ENCODE measurements at regions not wholly inside any gene's neighbourhood (a gene's known extent, or its start where the extent isn't known, plus 50 kb on each side); places are given as distances from the start of the nearest gene placed in this dataset.

DNA sequence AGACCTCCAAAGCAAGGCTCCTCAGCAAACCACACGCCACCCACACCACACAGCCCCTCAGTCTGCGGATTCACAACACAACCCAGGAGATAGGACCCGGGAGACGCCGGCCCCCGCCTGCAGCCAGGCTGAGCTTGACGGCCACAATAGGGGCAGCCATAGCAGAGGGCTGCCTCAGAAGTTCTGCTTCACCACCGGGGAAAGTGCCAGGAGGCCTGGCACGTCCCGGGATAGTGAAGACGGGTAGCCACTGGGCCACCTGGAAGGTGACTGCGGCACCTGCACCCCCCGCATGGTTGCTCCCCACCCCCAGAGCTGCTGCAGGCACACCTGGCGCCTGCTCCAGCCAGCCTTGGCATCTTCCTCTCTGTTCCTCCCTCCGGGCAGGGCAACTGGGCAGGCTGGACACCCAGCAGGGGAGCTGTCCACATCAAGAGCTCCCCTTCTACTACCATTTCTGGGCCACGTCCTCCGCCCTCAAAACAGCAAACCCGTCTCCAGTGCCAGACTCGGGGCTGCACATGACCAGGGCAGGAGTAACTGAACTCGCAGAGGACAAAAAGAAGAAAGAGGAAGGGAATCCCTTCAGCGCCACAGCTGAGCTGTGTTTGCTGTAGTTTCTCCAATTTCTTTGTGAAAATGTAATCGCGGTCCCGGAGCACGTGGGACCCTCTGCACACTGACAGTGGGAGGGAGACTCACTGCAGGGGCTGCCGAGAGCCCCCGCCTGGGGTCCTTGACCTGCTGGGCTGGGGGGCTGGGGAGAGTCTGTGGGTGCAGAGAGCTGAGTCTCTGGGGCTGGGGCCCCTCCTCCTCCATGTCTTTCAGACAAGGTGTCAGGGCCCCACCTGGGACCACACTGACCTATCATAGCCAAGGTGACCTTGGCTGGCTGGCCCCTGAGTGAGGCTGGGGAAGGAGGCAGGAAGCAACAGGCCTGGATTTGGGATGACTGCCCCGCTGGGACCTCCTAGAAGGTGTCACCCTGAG is 74.2 kb upstream of the C14orf180 start:
- DNase-seq, result no peak

DNA sequence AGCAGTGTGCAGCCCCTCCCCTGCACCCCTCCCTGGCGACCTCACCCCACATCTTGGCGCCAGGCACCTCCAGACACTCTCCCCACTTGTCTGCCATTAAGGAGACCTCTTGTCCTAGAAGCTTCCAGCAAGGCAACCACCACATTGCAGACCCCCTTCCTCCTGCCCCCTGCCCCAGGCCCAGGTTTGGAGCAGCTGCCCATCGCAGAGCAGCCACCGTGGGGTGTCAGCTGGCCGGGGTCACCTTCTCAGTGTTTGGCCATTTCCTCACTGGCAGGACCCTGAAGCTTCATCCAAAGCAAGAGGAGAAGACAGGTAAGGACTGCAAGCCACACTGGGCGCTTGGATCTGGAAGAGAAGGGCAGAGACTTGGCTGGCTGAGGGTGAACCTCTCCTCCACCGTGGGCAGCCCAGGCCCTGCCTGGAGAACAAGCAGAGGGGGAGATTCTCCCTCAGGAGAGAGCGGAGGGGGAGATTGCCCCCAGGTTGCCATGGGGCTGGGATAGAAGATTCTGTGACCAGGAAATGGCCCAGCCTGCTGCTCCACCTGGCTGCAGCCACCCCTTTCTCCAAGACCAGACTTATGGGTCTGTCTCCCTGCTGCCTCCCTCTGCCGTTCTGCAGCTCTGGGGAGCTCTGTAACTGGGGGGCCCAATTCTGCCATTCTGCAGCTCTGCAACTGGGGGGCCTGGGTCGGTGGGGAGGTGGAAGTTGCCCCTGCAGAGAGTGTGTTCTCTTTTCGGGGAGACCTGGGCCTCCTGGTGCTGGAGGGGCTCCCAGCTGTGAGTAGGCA is 72.9 kb upstream of the C14orf180 start:
- no peak for DNase-seq

DNA sequence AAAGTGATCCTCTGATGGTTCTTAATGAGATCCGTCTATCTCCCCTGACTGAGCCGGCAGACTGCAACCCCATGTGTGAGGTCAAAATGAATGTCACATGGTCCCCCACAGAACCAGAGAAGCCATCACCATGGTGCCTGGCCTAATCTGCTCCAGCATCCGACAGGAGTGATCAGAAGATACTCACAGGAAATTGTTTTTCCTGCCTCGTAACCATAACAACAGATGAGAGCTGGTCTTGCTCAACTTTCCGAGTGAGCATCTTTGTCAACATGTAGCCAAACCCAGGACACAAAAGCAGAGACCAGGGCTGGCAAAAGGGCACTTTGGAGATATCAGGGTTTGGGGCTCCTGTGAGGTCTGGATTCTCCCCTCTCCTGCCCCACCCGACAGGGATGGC is 72.1 kb upstream of the C14orf180 start:
- no peak for DNase-seq

DNA sequence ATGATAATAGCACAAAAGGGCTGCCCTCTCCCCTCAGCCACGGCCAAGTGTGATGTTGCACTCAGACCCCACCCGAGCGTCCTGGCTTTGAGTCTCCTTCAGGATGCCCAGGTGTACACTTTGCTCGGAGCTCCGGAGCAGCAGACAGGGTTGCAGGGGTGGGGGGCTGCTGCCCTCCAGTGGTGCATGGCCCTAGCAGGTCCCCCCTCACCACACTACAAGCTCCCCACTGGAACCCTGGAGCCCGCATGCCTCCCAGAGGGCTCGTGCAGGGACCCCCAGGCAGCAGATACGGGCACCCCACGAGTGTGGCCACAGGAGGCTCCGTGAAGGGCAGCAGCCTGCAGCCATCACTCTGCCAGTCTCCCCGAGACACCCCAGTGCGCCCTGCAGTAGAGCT is 69.9 kb upstream of the C14orf180 start:
- no peak for DNase-seq

DNA sequence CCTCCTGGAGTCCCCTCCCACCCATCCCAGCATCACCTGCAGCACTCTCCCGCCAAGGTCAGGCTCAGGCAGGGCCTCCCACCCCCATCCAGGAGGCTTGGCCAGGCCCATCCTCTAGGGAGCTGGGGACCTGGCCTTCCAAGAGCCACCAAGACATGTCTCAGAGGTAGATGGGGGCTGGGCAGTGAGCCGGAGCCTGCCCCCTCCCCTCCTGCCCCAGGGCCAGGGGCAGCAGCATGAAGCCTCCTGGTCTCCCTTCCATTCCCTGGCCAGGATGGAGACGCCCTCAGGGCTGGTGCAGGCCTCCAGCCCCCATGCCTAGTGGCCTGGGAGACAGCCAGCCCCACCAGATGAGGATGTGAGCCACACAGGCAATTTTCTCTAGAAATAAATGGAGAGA is 69.3 kb upstream of the C14orf180 start:
- no peak for DNase-seq

DNA sequence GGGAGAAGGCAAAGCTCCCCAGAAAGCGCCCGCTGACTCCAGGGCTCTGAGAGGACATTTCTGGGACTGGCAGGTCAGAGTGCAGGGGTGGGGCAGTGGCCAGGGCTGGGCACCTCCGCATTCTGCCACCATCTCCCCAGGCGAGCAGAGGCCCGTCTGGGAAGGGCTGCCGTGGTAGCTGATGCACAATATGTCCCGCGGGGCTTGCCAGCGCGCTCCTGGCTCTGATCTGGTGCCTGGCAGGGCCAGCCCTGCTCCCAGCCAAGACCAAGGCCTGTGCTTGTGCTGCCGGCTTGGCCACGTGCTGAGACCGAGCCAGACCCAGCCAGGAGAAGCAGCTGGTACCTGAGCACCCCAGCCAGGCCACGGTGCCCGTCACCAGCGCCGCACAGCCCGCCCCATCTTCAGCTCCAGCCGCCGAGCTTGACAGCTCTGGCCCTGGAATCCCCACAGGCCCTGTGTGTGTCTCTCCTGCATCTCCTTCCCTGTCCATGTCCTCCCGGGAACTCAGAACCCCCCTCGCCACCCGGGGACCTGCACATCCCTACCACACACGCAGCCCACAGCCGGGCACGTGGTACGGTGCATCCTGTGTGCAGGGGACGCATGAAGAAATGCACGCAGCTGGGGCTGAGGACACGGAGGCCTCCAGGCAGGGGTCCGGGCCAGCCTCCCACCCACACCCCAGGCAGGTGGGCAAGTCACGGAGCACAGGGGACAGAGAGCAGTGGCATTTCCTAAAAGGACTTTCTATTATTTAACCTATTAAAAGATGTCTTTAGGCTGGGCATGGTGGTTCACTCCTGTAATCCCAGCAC is 68.6 kb upstream of the C14orf180 start:
- DNase-seq, result no peak

DNA sequence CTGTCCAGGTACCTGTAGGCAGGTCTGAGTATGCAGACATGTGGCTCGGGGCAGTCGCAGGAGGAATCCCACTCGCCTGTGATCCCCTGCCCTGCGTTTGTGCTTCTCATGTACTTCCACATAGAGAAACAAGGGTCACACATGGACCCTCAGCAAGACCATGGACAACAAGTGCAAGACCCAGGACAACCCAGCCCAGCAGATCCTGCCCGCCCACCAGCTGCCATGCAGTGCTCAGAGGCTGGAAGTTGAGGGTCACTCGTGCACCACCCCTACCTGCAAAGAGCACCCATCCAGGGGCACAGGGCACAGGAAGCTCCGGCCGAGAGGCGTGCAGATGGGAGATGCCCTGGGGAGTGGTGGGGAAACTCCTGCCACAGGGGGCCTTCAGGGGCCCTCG is 67.5 kb upstream of the C14orf180 start:
- no peak for DNase-seq

DNA sequence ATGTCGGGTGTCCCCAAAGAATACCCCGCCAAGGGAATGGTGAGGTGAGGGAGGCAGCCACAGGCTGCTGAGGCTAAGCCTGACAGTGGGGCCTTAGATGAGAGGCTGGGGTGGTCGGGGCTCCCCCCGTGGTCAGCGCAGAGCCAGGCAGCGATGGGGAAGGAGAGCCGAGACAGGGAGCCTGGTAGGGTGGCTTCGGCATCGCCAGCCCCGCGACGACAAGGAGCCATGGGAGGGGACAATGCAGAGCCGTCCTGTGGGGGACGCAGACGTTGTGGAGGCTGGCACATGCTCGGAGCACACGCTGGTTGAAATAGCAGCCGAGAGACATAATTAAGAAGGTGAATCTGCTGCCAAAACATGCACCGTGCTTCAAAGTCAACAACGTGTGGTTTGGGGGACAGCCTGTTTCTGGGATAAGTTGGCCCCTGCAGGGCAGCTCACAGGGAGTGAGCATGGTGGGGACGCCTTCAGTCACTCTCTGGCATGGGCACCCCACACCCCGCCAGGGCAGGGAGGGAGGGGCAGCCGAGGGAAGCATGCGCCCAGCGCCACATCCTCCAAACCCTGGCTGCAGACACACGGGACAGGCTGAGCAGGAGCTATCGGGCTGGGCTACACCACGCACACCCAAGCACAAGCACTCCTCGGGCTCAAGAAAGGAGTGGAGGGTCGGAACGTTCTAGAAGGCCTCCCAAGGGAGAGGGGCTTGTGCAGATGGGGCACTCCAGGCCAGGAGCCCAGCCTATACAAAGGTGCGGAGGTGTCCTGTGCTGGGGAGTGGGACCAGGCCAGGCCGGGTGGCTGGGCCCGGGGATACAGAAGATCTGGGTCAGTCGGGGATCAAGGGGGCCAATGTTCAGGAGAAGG is 66.6 kb upstream of the C14orf180 start:
- DNase-seq, result no peak

DNA sequence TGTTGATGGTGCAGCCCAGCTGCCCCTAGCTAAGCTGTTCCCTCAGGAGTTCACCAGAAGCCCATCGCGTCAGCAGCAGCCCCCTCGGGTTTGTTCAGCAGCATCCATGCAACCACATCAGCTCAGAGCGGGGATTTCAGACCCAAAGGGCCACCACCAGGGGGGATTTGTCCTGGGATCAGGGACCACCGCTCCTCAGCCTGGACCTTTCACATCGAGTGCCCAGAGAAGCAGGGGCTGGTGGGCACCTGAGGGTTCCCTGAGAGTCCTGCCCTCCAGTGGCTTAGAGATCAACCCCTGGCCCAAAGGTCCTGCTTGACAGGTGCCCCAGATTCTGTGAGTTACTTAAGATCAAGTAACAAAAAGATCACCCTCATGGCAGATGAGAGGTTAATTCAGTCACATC is 65.9 kb upstream of the C14orf180 start:
- DNase-seq, result no peak

DNA sequence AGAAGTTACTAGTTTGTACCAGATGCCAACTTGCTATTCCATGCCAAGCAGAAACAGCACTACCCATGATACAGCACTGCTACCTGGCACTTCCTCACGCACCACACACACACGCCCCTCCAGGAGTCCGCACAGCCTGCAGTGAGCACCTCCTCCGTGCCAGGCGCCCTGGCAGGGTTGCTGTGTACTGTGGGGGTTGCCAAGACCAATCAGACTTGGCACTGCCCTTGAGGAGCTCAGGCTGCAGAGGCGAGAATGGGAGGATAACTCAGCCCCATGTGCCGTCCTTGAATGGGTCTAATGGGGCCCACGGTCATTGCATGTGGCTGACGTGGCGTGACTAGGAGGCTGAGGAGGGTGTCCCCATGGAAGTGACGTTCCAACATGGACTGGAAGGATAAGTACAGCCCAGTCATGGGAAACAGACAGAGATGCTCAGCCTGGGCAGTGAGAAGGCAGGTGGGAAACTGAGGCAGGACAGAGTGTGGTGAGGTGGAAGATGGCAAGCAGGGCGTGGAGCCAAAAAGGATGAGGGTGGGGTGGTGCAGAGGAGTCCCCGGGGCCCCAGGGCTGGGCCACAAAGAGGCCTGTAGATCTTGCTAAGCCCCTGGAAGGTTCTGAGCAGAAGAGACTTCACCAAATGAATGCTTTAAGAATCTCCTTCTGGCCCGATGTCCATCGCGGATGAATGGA is 65.3 kb upstream of the C14orf180 start:
- DNase-seq, result no peak

DNA sequence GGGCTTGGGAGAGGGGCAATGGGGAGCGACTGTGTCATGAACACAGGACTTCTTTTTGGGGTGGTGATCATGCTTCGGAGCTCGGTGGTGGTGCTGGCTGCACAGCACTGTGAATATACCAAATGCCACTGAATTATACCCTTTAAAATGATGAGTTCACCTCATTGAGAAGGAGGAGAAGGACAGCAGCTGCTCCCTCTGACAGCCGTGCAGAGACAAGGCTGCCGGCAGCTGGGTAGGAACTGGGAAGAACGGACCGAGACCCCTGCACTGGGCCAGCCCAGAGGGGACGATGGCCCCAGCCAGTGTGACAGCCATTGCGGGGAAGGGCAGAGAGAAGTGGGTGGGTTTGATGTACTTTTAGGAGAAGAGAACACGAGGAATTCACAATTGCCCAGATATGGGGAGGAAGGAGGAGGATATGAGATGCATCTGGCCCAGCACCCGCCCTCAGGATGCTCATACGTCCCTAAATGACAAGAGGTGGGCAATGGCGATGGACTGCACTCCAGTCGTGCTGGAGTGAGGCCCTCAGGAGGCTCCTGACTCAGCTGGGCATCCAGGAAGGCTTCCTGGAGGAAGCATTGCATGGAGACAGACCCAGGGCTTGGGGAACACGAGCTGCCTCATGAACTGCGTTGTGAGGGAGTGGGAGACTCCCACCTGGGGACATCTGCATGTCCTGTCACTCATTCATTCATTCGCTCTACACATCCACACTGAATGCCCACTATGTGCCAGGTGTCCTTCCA is 64.3 kb upstream of the C14orf180 start:
- no peak for DNase-seq

DNA sequence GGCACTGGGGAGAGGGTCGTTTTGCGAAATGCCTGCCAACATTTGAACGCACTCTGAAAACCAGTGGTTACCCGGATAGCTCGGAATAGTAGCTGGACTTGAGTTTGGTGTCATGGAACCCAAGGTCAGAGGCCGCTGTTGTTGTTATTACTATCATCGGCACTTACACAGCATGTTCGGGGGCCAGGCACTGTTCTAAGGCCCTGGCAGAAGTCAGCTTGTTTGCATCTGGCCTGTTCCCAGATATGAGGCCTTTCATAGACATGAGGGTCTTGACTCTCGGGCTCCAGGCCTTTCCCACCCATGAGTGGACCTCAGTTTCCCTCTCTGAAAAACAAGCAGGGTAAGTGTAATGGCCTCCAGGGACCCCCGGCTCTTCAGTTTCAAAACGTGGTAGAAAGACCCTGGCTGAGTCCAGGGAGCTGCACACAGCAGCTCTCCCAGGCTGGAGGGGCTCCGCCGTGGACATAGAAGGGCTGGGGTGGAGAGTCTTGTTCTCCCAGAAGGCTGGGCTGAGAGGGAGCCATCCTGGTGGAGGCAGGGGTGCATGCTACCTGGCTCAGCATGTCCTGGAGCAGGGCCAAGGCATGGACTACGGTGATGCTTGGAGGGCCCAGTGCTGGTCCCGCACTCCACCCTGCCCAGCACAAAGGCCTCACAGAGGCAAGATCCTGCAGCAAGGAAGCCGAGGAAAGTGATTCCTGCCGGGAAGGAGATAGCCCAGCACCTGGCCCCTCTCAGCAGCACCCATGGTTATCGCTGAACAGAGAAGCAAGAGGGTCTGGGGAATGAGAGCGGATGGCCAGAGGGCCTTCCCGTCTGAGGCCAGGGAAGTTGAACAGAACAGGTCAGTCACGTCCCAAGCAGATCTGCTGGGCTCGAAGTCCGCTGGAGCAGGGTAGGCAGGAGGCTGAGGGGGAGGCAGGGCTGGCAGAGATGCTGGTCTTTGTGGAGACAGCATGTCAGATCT is 63.5 kb upstream of the C14orf180 start:
- no peak for DNase-seq

DNA sequence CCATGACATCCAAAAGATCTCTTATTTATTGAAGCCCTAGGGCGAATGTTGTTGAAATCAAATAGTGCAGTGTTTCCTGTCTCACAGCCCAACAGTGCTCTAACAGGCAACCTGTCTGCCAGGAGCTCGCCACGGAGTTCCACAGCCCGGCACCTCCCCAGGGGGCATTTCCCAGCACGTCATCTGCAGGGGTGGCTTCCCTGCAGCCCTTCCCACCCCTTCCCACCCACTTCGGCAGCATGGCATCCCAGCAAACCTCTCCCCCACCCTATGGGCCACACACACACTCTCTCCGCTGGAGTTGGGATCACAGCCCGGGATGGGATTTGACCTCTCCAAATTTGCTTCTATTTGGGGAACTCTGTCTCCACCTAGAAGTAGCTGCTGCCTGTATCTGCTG is 62.7 kb upstream of the C14orf180 start:
- no peak for DNase-seq

DNA sequence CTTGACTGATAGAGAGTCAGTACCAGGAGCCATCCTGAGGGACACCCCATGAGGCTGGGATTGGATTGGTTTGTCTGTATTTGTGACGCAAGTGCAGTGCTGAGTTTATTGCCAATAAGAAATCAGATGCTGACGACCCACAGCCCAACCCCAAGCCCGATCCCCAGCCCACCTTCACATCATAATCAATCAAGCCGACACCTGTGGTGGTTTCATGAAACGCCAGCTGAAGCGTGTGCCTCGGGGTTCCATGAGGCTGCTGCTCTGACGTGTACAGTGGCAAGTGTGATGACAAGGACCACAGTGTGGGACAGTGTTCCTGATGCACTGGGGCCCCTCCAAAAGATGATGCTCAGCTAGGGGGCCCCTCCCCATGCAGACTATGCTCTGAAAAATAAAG is 62.1 kb upstream of the C14orf180 start:
- DNase-seq, result no peak

DNA sequence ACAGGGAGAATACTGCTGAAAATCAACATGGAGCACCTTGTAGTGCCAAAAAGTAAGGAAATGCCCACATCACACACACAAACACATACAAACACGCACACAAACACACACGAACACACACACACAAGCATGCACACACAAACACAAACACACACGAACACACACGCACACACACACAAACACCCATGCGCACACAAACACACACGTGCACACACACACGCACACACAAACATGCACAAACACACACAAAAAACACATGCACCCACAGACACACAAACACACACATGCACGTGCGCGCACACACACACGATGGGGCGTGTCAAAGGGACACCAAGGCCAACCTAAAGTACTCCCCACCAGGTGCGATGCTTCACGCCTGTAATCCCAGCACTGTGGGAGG is 61.7 kb upstream of the C14orf180 start:
- DNase-seq, result no peak

DNA sequence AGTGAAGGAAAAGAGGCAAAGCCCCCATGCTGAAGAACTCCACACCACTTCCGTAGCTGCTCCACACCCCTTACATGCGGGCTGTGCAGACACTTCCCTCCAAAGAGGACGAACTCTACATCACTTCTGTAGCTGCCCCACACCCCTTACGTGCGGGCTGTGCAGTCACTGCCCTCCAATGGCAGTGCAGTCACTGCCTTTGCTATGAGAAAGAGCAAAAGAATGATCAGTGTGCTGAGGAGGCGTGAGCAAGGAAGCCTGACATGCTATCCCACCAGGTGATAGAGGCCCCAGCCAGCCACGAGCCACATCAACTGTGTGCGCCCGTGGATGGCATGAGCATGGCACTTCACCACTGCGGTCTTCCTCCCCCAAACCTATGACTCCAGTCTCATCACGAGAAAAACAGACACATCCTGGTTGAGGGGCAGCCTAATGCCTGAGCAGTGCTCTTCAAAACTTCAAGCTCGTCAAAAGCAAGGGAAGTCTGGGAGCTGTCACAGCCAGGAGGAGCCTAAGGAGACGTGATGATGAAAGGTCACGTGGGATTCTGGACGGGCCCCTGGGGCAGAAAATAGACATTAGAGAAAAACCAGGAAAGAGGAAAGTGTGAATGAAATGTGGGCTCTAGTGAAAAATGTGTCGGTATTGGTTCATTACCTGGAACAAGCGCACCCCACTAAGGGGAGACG is 60.8 kb upstream of the C14orf180 start:
- no peak for DNase-seq

DNA sequence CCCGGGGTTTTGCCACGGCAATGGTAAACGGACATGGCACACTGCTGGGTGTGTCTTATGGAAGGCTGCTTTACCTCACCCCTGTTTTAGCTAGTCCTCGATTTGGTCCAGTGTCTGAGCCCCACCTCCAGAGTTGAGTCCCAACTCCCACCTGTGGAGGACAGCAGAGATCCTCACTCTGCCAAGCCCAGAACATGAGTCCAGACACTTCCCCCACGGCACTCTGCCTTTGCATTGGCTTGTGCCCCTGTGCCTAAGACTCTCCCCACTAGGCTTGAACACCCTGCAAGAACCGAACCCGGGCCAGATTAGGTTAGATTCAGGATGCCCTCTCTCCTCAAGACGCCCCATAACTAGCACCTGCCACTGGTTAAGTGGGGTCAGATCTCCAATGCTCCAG is 59.8 kb upstream of the C14orf180 start:
- DNase-seq, result no peak

DNA sequence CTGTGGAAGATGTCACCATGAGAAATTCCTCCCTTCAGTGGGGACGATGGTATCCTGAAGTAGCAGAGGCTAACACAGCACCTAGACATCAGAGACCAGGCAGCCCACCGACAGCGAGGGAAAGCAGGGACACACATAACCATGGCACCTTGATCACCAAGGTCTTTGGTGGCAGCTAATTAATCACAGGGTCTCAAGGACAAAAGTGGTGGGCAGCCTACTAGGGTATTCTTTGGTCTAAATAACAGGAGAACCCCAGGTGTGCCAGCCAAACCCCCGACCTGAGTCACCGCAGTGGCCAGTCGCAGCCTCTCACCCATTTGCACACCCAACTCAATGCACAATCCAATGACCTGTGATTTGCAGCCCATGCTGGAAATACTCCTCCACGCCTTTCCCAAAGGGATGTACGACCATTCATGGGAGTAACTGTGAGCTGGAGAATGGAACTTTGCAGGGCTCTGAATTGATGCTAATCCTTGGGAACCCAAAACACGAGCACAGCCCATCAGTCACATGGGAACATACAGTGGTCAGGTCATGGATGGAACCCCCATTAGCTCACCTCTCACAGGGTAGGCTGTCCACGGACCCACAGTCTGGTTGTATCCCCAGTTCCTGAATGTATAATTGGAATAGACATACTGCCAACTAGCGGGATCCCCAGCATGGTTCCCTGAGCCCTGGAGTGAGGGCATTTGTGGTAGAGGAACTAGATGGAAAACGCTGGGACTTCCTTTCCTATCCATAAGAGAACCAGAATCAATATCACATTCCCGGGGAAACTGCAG is 58.7 kb upstream of the C14orf180 start:
- DNase-seq, result no peak
